Medulla oblongata (tissue), 1 donor: ENCODE measurements at regions not wholly inside any gene's neighbourhood (a gene's known extent, or its start where the extent isn't known, plus 50 kb on each side); places are given as distances from the start of the nearest gene placed in this dataset.
"Not testable (repeated sequence)": the region's sequence is repeated elsewhere in the genome, so short reads cannot be mapped to it uniquely, and the experiment has no call there.

Source experiments
- DNase-seq: peaks from one replicate; pipeline ENCODE4 v3.0.0-alpha.2; 2015; ENCODE audit errors: extremely low spot score

- DNase-seq, result no peak
Measured at GRCh38 chr1:222416001-222416791, 131.7 kb downstream of the HHIPL2 start.

- no peak for DNase-seq
Measured at GRCh38 chr1:222415441-222415840, 132.5 kb downstream of the HHIPL2 start.

GRCh38 chr1:222413991-222414549, 133.8 kb downstream of the HHIPL2 start:
- no peak for DNase-seq

- no peak for DNase-seq
Measured at GRCh38 chr1:222413436-222413835, 134.5 kb downstream of the HHIPL2 start.

- no peak for DNase-seq
Measured at GRCh38 chr1:222404710-222405109, 143.2 kb downstream of the HHIPL2 start.

GRCh38 chr1:222399197-222399596, 148.7 kb downstream of the HHIPL2 start:
- DNase-seq, result no peak

GRCh38 chr1:222394224-222394623, 153.7 kb downstream of the HHIPL2 start:
- DNase-seq, result no peak

GRCh38 chr1:222392556-222392955, 155.3 kb downstream of the HHIPL2 start:
- DNase-seq, result no peak

GRCh38 chr1:222390181-222390580, 157.7 kb downstream of the HHIPL2 start:
- no peak for DNase-seq

- DNase-seq, result no peak
Measured at GRCh38 chr1:222387007-222387814, 160.7 kb downstream of the HHIPL2 start.

GRCh38 chr1:222385955-222386354, 161.9 kb downstream of the HHIPL2 start:
- no peak for DNase-seq

- DNase-seq, result no peak
Measured at GRCh38 chr1:222385262-222385661, 162.6 kb downstream of the HHIPL2 start.

- DNase-seq, result no peak
Measured at GRCh38 chr1:222384531-222384930, 163.4 kb downstream of the HHIPL2 start.

GRCh38 chr1:222382171-222382570, 165.7 kb downstream of the HHIPL2 start:
- DNase-seq, result no peak

GRCh38 chr1:222377428-222378088, 170.3 kb downstream of the HHIPL2 start:
- no peak for DNase-seq

GRCh38 chr1:222376791-222377190, 171.1 kb downstream of the HHIPL2 start:
- not testable (repeated sequence) for DNase-seq

- no peak for DNase-seq
Measured at GRCh38 chr1:222375701-222376100, 172.2 kb downstream of the HHIPL2 start.

GRCh38 chr1:222373831-222374602, 173.9 kb downstream of the HHIPL2 start:
- peak; percentile 25 for DNase-seq

GRCh38 chr1:222373216-222373615, 174.7 kb downstream of the HHIPL2 start:
- no peak for DNase-seq

GRCh38 chr1:222372221-222372620, 175.7 kb downstream of the HHIPL2 start:
- DNase-seq, result no peak

- DNase-seq, result no peak
Measured at GRCh38 chr1:222370913-222371675, 176.8 kb downstream of the HHIPL2 start.
